D721Med (cell line): ENCODE measurements at regions not wholly inside any gene's neighbourhood (a gene's known extent, or its start where the extent isn't known, plus 50 kb on each side); places are given as distances from the start of the nearest gene placed in this dataset.

ENCODE experiments used
- DNase-seq: peaks from one replicate; pipeline ENCODE4 v3.0.0; 2011; ENCODE audit warnings: low spot score; ENCODE audit not compliant: insufficient read length
- FAIRE-seq: peaks from 2 replicates; lab custom pipeline; 2011; peaks lifted over from hg19 to GRCh38; lab: Jason Lieb, UNC
- CTCF ChIP-seq: IDR thresholded peaks from 2 replicates; pipeline ENCODE4 v1.5.1; 2012; ENCODE audit warnings: mild to moderate bottlenecking, control low read depth; ENCODE audit not compliant: insufficient read depth; ENCODE audit errors: missing control alignments

- TF ChIP-seq CTCF: no peak
- DNase-seq (no peak), FAIRE-seq (no peak)
These were observed 890.0 kb upstream of the LRRTM1 start for GRCh38 chr2:81194581-81194980.

GRCh38 chr2:81194176-81194575, 889.6 kb upstream of the LRRTM1 start:
- FAIRE-seq (no peak), DNase-seq (no peak)
- no peak for TF ChIP-seq CTCF

GRCh38 chr2:81181845-81182244, 877.3 kb upstream of the LRRTM1 start:
- DNase-seq: no peak
- no peak for FAIRE-seq
- TF ChIP-seq CTCF: no peak

- FAIRE-seq (no peak), DNase-seq (no peak)
- TF ChIP-seq CTCF: no peak
These were observed 866.9 kb upstream of the LRRTM1 start for GRCh38 chr2:81171447-81171846.

- DNase-seq (no peak), FAIRE-seq (no peak)
- TF ChIP-seq CTCF: no peak
These were observed 859.0 kb upstream of the LRRTM1 start for GRCh38 chr2:81163583-81163982.

GRCh38 chr2:81158505-81158904, 854.0 kb upstream of the LRRTM1 start:
- no peak for TF ChIP-seq CTCF

GRCh38 chr2:81148323-81148722, 843.8 kb upstream of the LRRTM1 start:
- TF ChIP-seq CTCF: no peak
- no peak for DNase-seq
- FAIRE-seq: no peak

More at GRCh38 chr2:81158505-81158904, 854.0 kb upstream of the LRRTM1 start:
- FAIRE-seq: no peak
- DNase-seq: no peak
